ENCODE measurements at regions not wholly inside any gene's neighbourhood (a gene's known extent, or its start where the extent isn't known, plus 50 kb on each side); places are given as distances from the start of the nearest gene placed in this dataset.
"Not testable (repeated sequence)": the region's sequence is repeated elsewhere in the genome, so short reads cannot be mapped to it uniquely, and the experiment has no call there.

DNA sequence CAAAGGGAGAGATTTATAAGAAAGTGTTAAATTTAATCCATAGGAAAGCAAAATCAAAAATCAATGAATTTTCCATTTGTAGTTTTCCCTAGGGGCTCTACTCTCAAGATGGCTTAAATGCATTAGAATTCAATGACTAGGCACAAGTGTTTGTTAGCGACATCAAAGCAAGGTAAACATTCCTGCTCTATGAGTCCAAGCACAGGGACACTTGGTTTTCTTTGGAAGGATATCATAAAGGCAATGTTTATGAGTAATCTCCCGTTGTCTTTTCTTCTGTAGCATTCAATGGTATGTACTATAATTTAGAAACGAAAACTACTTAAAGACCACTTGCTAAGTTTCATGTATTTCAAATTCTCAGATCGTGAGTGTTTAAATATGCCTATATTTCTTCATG is 54.8 kb upstream of the ZNF717 start:
- H3K36me3 Mint-ChIP-seq (ENCODE audit: low read depth); H3K4me3 Mint-ChIP-seq; H3K27me3 Mint-ChIP-seq; H3K9me3 Mint-ChIP-seq; DNase-seq; H3K27ac Mint-ChIP-seq; POLR2A ChIA-PET; H3K4me1 Mint-ChIP-seq; CTCF ChIA-PET: not testable (repeated sequence)

DNA sequence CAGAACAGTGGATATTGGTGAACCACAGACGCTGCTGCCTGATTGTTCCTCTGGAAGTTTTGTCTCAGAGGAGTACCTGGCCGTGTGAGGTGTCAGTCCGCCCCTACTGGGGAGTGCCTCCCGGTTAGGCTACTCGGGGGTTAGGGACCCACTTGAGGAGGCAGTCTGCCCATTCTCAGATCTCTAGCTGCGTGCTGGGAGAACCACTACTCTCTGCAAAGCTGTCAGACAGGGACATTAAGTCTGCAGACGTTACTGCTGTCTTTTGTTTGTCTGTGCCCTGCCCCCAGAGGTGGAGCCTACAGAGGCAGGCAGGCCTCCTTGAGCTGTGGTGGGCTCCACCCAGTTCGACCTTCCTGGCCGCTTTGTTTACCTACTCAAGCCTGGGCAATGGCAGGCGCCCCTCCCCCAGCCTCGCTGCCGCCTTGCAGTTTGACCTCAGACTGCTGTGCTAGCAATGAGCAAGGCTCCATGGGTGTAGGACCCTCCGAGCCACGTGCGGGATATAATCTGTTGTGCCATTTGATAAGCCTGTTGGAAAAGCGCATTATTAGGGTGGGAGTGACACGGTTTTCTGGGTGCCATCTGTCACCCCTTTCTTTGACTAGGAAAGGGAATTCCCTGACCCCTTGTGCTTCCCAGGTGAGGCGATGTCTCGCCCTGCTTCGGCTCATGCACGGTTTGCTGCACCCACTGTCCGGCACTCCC is 65.1 kb upstream of the ZNF717 start:
- POLR2A ChIA-PET; H3K27me3 Mint-ChIP-seq; H3K27ac Mint-ChIP-seq; H3K4me1 Mint-ChIP-seq; CTCF ChIA-PET; DNase-seq; H3K4me3 Mint-ChIP-seq; H3K36me3 Mint-ChIP-seq (ENCODE audit: low read depth): not testable (repeated sequence)
- H3K9me3 Mint-ChIP-seq: peaks cover 15% of the 10 kb centered on the region

DNA sequence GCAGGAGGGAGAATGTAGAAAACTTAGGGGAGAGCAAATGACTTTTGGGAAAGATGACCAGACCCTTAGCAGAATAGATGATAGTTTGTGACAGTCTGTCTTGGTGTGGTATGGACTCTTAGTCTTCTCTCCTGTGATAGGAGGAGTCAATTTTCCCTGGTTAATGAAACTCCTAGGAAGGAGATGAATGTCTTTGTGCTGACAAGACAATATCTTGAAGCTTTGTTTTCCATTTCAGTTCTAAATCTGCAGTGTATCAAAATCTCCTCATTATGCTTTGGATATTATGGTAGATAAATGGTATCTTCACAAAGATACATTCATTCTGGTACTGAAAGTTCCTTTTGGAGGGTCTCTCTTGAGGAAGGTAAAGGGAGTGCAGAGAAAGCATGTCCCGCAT is 77.8 kb upstream of the ZNF717 start:
- Mint-ChIP-seq H3K36me3 (ENCODE audit: low read depth) (no peaks in the 10 kb centered on the region), H3K4me3 (no peak overlapping the region), H3K4me1 (no peaks in the 10 kb centered on the region), H3K27ac (no peak overlapping the region), H3K27me3 (no peaks in the 10 kb centered on the region), H3K9me3 (peaks cover 5% of the 10 kb centered on the region)
- ChIA-PET POLR2A (no interaction called here), CTCF (no interaction called here)
- DNase-seq: no peak

DNA sequence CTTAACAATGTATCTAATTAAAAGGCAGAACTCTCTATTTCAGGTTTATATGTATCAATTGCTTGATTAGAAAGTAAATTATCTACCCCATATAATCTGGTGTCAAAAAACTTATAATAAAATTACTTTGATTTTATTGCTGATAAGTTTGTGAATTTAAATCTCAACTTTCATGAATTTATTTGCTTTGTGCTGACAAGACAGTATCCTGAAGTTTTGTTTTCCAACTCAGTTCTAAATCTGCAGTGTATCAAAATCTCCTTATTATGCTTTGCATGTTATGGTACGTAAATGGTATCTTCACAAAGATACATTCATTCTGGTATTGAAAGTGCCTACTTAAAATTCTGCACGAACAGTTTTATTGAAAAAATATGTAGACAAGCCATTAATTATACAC is 78.5 kb upstream of the ZNF717 start:
- DNase-seq: no peak
- H3K27ac Mint-ChIP-seq: no peak overlapping the region
- no peak overlapping the region for H3K4me3 Mint-ChIP-seq
- no peaks in the 10 kb centered on the region for H3K4me1 Mint-ChIP-seq
- ChIA-PET CTCF (no interaction called here), POLR2A (no interaction called here)
- H3K27me3 Mint-ChIP-seq: no peaks in the 10 kb centered on the region
- no peaks in the 10 kb centered on the region for H3K36me3 Mint-ChIP-seq (ENCODE audit: low read depth)
- peaks cover 5% of the 10 kb centered on the region for H3K9me3 Mint-ChIP-seq

DNA sequence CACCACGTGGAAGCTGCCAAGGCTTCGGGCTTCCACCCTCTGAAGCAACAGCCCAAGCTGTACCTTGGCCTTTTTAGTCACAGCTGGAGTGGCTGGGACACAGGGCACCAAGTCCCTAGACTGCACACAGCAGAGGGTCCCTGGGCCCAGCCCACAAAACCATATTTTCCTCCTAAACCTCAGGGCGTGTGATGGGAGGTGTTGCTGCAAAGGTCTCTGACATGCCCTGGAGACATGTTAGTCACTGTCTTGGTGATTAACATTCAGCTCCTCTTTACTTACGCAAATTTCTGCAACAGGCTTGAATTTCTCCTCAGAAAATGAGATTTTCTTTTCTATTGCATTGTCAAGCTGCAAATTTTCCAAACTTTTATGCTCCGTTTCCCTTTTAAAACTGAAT is 98.4 kb upstream of the ZNF717 start:
- H3K4me1 Mint-ChIP-seq; POLR2A ChIA-PET; H3K27ac Mint-ChIP-seq; H3K36me3 Mint-ChIP-seq (ENCODE audit: low read depth); H3K27me3 Mint-ChIP-seq; CTCF ChIA-PET; DNase-seq; H3K4me3 Mint-ChIP-seq: not testable (repeated sequence)
- peaks cover 16% of the 10 kb centered on the region for H3K9me3 Mint-ChIP-seq

DNA sequence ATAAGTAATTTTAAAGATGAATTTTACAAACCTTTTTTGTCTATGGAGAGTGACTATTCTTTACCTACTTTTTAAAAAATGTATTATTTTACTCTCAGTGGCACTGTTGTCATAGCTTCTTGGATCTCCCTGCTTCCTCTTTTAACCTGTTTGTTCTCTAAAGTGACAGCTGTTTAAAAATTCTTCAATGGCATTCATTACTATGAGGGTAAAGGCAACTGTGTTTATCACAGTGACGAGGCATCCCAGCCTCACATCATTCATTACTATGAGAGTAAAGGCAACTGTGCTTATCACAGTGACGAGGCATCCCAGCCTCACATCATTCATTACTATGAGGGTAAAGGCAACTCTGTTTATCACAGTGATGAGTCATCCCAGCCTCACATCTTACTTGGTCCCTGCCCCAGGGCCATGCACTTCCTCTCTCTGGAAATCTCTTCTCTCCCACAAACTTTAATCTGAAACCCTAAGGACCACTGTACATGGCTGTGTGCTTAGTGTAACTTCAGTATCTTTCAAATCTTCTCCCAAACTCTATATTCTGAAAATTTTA is 101.7 kb upstream of the ZNF717 start:
- CTCF ChIA-PET: no interaction called here
- Mint-ChIP-seq H3K4me3 (no peak overlapping the region), H3K27ac (no peak overlapping the region), H3K36me3 (ENCODE audit: low read depth) (no peaks in the 10 kb centered on the region), H3K27me3 (no peaks in the 10 kb centered on the region), H3K4me1 (no peaks in the 10 kb centered on the region), H3K9me3 (peaks cover 12% of the 10 kb centered on the region)
- POLR2A ChIA-PET: no interaction called here
- DNase-seq: no peak

DNA sequence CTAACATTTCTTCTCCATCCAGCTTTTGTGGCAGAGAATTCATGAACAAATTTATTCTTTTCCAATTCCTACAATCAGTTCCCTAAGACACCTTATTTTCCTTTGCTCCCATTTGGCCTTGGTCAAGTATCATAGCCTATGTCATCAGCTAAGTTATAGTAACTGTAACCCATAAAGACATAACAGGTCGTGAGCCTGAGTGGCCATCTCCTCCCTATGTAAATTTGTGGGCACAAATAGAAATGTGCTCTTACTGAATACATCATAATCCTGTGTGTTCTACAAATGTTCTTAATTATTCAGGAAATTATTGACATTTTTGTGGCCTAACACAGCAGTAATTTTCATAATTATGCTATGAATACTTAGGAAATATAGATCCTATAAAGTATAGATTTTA is 108.9 kb upstream of the ZNF717 start:
- Mint-ChIP-seq H3K4me3 (no peak overlapping the region), H3K4me1 (no peaks in the 10 kb centered on the region), H3K27me3 (no peaks in the 10 kb centered on the region), H3K27ac (no peak overlapping the region), H3K9me3 (peaks cover 4% of the 10 kb centered on the region), H3K36me3 (ENCODE audit: low read depth) (no peaks in the 10 kb centered on the region)
- ChIA-PET POLR2A (no interaction called here), CTCF (no interaction called here)
- no peak for DNase-seq

DNA sequence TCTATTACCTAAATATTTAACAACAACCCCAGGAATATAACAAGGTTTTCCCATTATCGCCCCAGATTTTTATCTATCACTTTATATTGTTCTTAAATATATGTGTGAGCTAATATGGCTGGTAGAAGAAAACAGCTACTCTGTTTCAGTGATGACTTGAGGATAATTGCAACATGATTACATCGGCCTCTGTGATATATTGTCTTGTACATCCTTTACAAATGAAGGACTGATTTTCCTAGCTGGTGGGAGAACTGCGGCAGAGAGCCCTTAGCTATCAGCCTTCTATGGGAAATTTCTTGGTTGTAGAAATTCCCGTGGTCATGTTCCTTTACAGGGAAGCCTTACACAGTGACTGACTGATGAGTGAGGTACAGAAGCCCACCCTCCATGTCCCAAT is 110.9 kb upstream of the ZNF717 start:
- DNase-seq: no peak
- Mint-ChIP-seq H3K36me3 (ENCODE audit: low read depth) (no peaks in the 10 kb centered on the region), H3K27me3 (no peaks in the 10 kb centered on the region), H3K4me1 (no peaks in the 10 kb centered on the region), H3K27ac (no peak overlapping the region), H3K4me3 (no peak overlapping the region), H3K9me3 (peaks cover 4% of the 10 kb centered on the region)
- POLR2A ChIA-PET: no interaction called here
- CTCF ChIA-PET: no interaction called here

DNA sequence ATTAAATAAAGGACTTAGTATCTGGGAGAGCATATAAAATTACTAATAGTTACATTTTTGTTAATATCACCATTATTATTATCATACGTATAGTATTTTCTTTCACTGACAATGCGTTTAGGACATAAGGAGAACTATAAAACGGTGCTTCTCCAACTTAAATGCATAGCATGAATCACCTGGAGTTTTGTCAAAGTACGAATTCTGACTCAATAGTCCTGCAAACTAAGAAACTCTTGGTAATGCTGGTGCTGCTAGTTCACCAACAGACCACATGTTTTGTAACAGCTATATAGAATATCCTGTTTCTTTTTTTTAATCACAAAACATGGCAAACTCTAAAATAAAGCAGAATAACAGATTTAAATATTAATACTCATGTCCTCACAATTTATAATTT is 116.1 kb upstream of the ZNF717 start:
- H3K36me3 Mint-ChIP-seq (ENCODE audit: low read depth); CTCF ChIA-PET; H3K4me3 Mint-ChIP-seq; H3K9me3 Mint-ChIP-seq; H3K27ac Mint-ChIP-seq; H3K27me3 Mint-ChIP-seq; POLR2A ChIA-PET; H3K4me1 Mint-ChIP-seq; DNase-seq: not testable (repeated sequence)

DNA sequence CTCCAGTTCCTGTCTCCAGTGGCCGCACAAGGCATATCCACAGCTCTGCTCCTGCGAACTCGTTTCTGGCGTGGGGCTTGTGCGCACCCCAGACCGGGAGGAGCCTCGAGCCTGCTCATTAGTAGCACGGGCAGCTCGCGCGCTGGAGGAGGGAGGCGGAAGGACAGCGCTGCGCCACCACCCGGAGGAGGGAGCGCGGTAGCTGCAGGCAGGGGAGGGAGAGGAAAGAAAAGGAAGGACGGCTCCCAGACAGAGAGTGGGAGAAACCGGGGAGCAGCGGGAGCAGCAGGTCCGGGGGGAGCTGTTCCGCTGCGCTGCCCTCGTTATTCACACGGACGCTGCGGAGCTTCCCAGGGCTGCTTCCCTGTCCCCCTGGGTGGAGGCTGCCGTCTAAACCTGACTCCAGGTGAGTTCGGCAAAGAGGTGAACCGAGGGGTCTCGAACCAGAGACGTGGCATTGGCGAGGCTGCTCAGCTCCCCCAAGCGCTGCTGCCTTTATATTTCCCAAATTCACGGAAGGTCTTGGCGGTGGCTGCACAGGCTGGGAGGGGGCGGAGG is 121.3 kb upstream of the ZNF717 start:
- Mint-ChIP-seq H3K27me3 (peaks cover 4% of the 10 kb centered on the region), H3K4me3 (no peak overlapping the region), H3K9me3 (peaks cover 6% of the 10 kb centered on the region), H3K36me3 (ENCODE audit: low read depth) (no peaks in the 10 kb centered on the region), H3K27ac (no peak overlapping the region), H3K4me1 (no peaks in the 10 kb centered on the region)
- CTCF ChIA-PET: no interaction called here
- POLR2A ChIA-PET: no interaction called here
- DNase-seq: no peak

DNA sequence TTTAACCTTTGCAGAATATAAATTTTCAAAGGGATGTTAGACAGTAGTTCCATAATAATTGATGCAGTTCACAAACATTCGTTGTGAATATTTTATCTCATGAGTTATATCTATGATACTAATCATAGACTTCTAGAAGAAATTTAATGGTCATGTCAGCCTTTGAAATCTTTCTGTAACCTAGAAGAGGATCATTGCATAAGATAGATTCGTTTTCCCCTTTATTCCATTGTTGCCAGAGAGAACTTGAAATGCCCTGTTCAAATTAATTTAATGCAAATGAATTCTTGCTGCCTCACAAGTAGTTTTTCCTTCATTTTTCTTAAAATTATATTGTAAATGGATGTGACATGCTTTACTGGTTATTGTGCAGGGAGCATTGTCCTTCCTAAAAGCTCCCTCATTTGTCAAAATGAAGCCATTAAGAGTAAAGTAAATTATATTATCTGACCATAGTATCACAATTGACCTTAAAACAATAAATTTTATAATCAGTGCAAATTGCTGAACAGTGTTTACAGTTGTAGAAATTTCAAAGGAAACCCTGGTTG is 128.5 kb upstream of the ZNF717 start:
- no peaks in the 10 kb centered on the region for H3K27me3 Mint-ChIP-seq
- ChIA-PET CTCF (no interaction called here), POLR2A (no interaction called here)
- no peaks in the 10 kb centered on the region for H3K36me3 Mint-ChIP-seq (ENCODE audit: low read depth)
- no peak overlapping the region for H3K27ac Mint-ChIP-seq
- peaks cover 9% of the 10 kb centered on the region for H3K9me3 Mint-ChIP-seq
- no peaks in the 10 kb centered on the region for H3K4me1 Mint-ChIP-seq
- no peak for DNase-seq
- no peak overlapping the region for H3K4me3 Mint-ChIP-seq

DNA sequence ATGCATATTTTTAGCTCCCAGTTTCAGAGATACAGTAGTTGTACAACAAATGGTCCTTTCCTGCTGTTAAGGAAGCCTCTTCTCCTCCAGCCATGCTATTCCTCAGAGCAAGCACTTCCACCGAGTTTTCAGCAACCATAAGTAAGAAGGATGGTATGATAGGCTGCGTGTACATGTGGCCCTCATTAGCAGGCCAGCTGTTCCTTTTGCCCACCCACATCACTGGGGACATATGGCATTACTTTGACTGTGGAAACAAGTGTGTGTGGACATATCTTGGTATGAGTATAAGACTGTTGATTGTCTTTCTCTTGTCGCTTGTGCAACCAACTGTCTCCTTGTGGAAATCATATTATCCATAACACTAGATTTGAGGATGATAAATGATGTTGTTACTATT is 129.4 kb upstream of the ZNF717 start:
- H3K9me3 Mint-ChIP-seq; H3K4me1 Mint-ChIP-seq; POLR2A ChIA-PET; CTCF ChIA-PET; DNase-seq; H3K36me3 Mint-ChIP-seq (ENCODE audit: low read depth); H3K27ac Mint-ChIP-seq; H3K27me3 Mint-ChIP-seq; H3K4me3 Mint-ChIP-seq: not testable (repeated sequence)

DNA sequence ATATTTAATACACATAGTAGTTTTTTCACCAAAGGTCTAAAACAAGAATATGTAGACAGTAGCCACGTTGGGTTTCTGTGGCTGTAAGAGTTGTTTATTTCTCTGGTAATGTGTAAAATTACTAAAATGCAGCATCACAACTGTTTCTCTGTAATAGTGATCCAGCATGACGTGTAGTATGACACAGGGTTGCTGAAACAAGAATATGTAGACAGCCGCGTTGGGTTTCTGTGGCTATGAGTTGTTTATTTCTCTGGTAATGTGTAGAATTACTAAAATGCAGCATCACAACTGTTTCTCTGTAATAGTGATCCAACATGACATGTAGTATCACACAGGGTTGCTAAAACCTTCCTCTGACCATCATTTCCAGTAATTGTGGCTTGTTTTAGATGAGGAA is 153.6 kb upstream of the ZNF717 start:
- Mint-ChIP-seq H3K27ac (no peak overlapping the region), H3K9me3 (peaks cover 1% of the 10 kb centered on the region), H3K36me3 (ENCODE audit: low read depth) (no peaks in the 10 kb centered on the region), H3K27me3 (no peaks in the 10 kb centered on the region), H3K4me1 (no peaks in the 10 kb centered on the region), H3K4me3 (no peak overlapping the region)
- no peak for DNase-seq
- CTCF ChIA-PET: no interaction called here
- POLR2A ChIA-PET: no interaction called here

DNA sequence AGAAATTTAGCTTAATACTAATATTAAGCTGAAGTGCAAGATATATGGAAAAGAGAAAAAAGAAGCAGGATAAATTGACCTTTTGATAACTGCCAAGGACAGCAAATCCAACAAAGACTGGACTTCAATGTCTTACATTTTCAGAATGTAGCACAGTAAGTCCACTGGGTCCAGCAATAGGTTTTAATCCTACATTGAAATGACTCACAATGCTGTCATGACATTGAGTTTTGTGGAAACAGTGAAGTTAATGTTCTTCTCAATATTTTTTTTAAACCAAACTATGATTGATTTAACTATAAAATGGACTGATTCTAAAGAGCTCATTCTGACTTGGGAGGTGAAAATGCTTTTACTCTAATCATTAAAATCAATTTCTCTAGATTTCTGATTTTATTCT is 166.6 kb upstream of the ZNF717 start:
- Mint-ChIP-seq H3K4me1 (no peaks in the 10 kb centered on the region), H3K4me3 (no peak overlapping the region), H3K27ac (no peak overlapping the region), H3K36me3 (ENCODE audit: low read depth) (no peaks in the 10 kb centered on the region), H3K9me3 (no peaks in the 10 kb centered on the region), H3K27me3 (no peaks in the 10 kb centered on the region)
- DNase-seq: no peak
- POLR2A ChIA-PET: no interaction called here
- CTCF ChIA-PET: no interaction called here

All from activated CD4-positive, alpha-beta T cell treated with anti-CD3 and anti-CD28 coated beads, Interleukin-2, amount 10 ng/mL, durations not matched to agents 7 days and 5 days (primary cell).